A549 (cell line): ENCODE measurements at regions not wholly inside any gene's neighbourhood (a gene's known extent, or its start where the extent isn't known, plus 50 kb on each side); places are given as distances from the start of the nearest gene placed in this dataset.

ENCODE experiments used
- BCL3 ChIP-seq: fragments of >200 bp; sonication (Bioruptor Twin); formaldehyde crosslinking; IDR thresholded peaks from 3 replicates; pipeline ENCODE4 v1.6.1; 2016
- CTCF ChIP-seq: fragments of >200 bp; sonication (Bioruptor Twin); formaldehyde crosslinking; IDR thresholded peaks from 3 replicates; pipeline ENCODE4 v1.5.1; 2016
- EHF ChIP-seq: fragments of 250-450 bp; sonication (Bioruptor Pico); IDR thresholded peaks from 2 replicates; pipeline ENCODE4 v1.5.0; 2020; ENCODE audit warnings: mild to moderate bottlenecking
- HMGXB4 ChIP-seq: fragments of 250-450 bp; sonication (Bioruptor Pico); IDR thresholded peaks from 2 replicates; pipeline ENCODE4 v1.5.0; 2021; ENCODE audit warnings: mild to moderate bottlenecking, moderate library complexity, borderline replicate concordance
- NFE2L2 ChIP-seq: fragments of 150-350 bp; conservative IDR thresholded peaks from 2 replicates; pipeline ENCODE4 v1.6.1; 2014; ENCODE audit warnings: low read length
- PBX3 ChIP-seq: IDR thresholded peaks from 2 replicates; pipeline ENCODE4 v1.6.1; 2012
- POLR2A ChIP-seq: IDR thresholded peaks from 2 replicates; pipeline ENCODE4 v1.6.1; 2012; ENCODE audit warnings: mild to moderate bottlenecking, low read length
- RAD21 ChIP-seq, 2 experiments: fragments of >200 bp in 1 of 2; sonication (Bioruptor Twin) in 1 of 2; formaldehyde crosslinking in 1 of 2; IDR thresholded peaks in 1 of 2; conservative IDR thresholded peaks in 1 of 2; 2 replicates in 1 of 2; 3 replicates in 1 of 2; pipeline ENCODE4 v1.6.1; 2012 to 2018; ENCODE audit warnings: inconsistent platforms in 1 of 2
- RCOR1 ChIP-seq: fragments of 150-350 bp; IDR thresholded peaks from 2 replicates; pipeline ENCODE4 v1.6.1; 2014; ENCODE audit warnings: antibody characterized with exemption, low read length, low read depth
- REST ChIP-seq: fragments of 200-600 bp; sonication (generic); IDR thresholded peaks from 2 replicates; pipeline ENCODE4 v1.6.1; 2016; ENCODE audit warnings: antibody characterized with exemption, mild to moderate bottlenecking, moderate library complexity
- RFX5 ChIP-seq: fragments of 450-650 bp; IDR thresholded peaks from 2 replicates; pipeline ENCODE4 v1.7.1; 2014; ENCODE audit warnings: antibody characterized with exemption, mild to moderate bottlenecking, moderate library complexity
- SMC3 ChIP-seq: fragments of >200 bp; sonication (Bioruptor Twin); formaldehyde crosslinking; IDR thresholded peaks from 3 replicates; pipeline ENCODE4 v1.6.1; 2018; ENCODE audit warnings: inconsistent platforms
- ZFP36 ChIP-seq: fragments of 450-650 bp; IDR thresholded peaks from 2 replicates; pipeline ENCODE4 v1.6.1; 2014; ENCODE audit warnings: borderline replicate concordance; ENCODE audit not compliant: partially characterized antibody

- TF ChIP-seq EHF: no peak
- no peak for TF ChIP-seq CTCF
- TF ChIP-seq ZFP36: no peak
- no peak for TF ChIP-seq SMC3
- TF ChIP-seq RCOR1: no peak
- TF ChIP-seq BCL3: no peak
- TF ChIP-seq REST: no peak
- no peak for TF ChIP-seq NFE2L2
- TF ChIP-seq RFX5: no peak
- no peak for TF ChIP-seq RAD21 (conservative IDR thresholded peaks at IDR 0.05 in 1 of 2, IDR thresholded peaks at IDR 0.05 in 1 of 2)
- no peak for TF ChIP-seq HMGXB4 (CRISPR knock-in tag)
- TF ChIP-seq PBX3: no peak
- TF ChIP-seq POLR2A: no peak
Measured at GRCh38 chr22:48297296-48297695, 1530.4 kb downstream of the BRD1 start.
